NCI-H2081 treated with DMSO at 0.1 percent for 48 hours (cell line): ENCODE measurements at regions not wholly inside any gene's neighbourhood (a gene's known extent, or its start where the extent isn't known, plus 50 kb on each side); places are given as distances from the start of the nearest gene placed in this dataset.

Experiments
- DNase-seq: peaks from one replicate; lab custom pipeline; 2025; lab: John Stamatoyannopoulos, UW

DNA sequence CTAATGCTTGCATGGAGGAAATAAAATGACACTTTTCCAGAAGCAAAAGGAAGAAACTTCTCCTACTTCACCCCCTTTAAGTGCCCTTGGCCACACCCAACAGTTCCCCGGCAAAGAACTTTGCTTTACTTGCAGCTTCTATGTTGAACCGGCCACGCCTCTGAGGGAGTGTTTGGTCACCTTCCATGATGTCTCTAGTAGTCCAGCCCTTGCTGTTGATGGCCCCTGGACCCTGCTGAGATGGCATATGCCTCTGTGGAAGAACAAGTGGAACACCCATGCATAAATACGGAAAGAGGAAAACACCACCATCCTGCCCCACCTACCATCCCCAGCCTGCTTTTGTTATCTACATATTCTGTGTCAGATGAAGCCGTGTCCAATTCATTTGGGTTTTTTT is 218.3 kb upstream of the POU3F3 start:
- no peak for DNase-seq

GRCh38 chr2:104638190-104638858 is 215.6 kb upstream of the POU3F3 start:
- no peak for DNase-seq

GRCh38 chr2:104638859-104639202 is 215.1 kb upstream of the POU3F3 start:
- DNase-seq: no peak

DNA sequence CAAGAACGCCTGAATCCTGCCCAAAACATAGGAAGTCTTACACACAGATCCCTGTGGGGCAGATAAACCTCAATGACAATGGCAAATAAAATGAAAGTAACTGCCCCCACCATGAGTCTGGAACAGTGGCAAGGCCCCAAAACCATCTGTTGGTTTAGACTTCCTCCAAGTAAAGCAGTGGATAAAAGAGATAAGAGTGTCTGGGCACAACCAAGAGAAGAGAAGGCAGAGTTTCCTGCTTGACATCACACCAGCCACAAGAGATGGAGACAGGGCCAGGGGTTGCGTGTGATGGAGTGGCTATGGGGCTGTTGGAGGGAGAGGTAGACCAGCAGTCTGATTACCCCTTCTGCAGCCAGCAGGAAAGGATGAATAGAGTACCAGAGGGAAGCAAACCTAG is 212.1 kb upstream of the POU3F3 start:
- DNase-seq: no peak

DNA sequence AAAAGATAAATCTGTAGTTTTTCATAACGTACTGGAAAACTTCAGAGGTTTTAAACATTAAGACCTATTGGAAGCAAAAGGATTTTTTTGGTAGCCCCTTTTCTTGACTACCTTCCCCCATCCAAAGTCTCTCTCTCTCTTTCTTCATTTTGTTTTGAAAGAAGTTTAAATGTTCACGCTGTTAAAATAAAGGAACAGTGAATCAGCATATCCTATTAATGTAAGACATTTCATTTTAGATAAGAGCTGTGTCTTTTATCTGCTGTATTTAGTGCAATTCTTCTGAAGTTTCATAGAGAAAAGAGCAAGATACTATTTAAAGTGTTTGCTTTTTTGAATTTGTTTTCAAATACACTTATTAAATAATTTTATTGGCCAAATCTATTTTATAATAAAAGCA is 205.5 kb upstream of the POU3F3 start:
- no peak for DNase-seq

DNA sequence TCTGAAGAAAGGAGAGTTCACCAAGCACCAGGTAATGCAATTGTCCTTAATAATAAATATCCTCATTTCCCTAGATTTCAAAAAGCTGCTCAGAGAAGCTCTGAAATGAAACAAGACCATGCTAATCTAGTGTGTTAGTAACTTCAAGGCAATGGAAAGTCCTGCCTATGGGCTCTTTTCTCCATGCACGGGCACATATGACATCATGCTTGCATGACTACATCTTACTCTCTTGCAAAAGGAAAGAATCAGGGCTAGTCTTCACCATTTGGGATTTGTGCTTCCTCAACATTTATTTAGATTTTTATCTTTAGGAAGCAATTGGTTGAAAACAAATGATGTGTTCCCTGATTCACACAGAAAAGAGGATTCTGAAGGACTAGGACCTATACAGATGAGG is 204.0 kb upstream of the POU3F3 start:
- no peak for DNase-seq

- no peak for DNase-seq
Measured at GRCh38 chr2:104650405-104650996, 203.4 kb upstream of the POU3F3 start.

- DNase-seq: no peak
Measured at GRCh38 chr2:104654811-104655210, 199.1 kb upstream of the POU3F3 start.

- DNase-seq: no peak
Measured at GRCh38 chr2:104656571-104657163, 197.2 kb upstream of the POU3F3 start.

GRCh38 chr2:104658144-104658835 is 195.6 kb upstream of the POU3F3 start:
- DNase-seq: no peak

DNA sequence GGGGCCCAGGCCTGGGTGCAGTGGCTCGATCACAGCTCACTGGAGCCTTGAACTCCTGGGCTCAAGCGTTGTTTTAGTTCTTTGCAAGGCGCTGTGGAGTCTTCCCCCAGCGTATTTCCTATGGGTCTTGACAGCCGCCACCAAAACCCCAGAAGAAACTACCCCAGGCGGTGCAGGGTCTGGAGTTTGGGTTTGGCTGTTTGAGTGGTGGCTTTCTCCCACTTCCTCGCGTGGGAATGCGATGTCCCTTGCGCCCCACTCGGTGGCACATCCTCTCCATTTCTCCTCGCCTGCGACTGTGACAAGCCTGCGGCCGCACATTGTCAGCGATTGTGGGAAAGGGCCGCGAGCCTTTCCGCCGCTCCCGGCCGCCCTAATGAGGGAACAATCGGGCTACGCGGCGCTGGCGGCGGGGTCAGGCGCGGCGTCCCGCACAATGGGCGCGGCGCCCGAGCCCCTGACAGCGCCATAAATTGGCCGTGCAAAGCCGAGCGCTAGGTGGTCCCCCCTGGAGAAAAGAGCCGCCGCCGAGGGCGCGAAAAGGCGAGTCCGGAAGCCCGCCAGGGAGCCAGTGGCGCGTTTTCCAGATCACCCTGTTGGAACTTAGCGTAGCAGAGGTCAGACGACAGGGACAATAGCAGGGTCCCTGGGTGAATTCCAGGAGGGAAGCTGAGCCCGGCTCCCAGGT is 194.9 kb upstream of the POU3F3 start:
- no peak for DNase-seq

GRCh38 chr2:104660991-104661390 is 192.9 kb upstream of the POU3F3 start:
- DNase-seq: no peak

DNA sequence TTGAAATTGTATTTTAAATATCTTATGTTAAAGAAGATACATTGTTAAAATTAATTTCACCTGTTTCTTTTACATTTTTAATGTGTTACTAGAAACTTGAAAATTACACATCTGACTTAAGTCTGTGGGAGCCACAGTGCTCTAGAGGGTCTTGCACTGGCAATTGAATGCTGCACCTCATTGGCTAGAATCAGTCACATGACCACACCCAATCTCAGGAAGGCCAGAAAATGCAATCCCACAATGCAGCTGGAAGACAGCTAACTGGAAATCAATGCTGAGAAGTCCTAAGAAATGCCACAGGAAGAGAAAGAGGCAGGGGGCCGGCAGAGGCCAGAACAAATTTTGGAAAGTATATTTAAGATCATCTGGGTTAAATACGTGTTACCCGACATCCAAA is 189.2 kb upstream of the POU3F3 start:
- no peak for DNase-seq

DNA sequence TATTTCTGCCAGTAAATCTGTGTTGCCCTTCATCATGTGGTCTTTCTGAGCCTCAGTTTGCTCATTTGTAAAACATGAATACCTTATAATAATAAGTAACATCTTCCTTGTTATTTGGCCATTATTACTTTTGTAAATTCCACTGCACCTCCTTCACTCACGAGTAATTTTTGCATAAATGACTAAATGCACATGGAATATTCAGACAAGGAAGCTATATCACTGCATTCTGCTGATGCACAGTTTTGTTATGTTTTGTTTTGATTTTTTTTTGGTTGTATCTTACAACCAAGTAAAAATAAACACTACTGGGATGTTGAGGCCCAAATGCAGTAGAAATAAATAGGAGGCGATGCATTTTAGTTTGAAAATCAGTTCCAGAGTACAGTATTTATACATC is 185.3 kb upstream of the POU3F3 start:
- DNase-seq: no peak

DNA sequence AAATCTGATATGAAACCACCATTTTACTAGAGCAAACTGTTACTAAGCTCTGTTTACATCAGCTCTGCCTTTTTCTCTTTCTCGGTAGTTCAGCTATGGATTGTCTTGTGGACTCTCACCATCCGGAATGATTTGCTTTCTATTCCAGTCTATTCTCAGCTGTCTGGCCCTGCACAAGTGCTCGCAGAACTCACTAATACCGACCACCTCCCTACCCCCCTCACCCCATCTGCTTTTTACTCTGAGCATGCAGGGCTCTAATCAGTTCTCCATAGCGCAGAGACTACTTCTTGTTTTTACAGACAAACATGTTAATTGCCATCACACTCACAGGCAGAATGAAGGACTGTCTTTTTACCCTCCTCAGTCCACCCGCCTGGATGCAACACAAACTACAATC is 180.7 kb upstream of the POU3F3 start:
- DNase-seq: no peak

DNA sequence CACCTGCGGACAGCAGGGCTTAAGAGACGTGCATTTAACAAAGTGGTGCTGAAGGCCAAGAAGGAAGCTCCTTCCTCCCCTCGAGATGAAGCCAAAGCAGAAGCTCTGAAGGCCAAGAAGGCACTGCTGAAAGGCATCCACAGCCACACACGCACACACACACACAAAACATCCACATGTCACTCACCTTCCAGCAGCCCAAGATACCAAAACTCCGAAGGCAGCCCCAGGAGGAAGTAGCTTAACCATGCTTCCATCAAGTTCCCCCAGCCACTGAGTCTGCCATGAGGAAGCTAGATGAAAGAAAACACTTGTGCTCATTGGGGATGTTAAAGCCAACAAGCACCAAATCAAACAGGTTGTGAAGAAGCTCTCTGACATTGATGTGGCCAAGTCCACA is 175.7 kb upstream of the POU3F3 start:
- no peak for DNase-seq

- no peak for DNase-seq
Measured at GRCh38 chr2:104685591-104685990, 168.3 kb upstream of the POU3F3 start.

- DNase-seq: no peak
Measured at GRCh38 chr2:104687147-104687546, 166.8 kb upstream of the POU3F3 start.

DNA sequence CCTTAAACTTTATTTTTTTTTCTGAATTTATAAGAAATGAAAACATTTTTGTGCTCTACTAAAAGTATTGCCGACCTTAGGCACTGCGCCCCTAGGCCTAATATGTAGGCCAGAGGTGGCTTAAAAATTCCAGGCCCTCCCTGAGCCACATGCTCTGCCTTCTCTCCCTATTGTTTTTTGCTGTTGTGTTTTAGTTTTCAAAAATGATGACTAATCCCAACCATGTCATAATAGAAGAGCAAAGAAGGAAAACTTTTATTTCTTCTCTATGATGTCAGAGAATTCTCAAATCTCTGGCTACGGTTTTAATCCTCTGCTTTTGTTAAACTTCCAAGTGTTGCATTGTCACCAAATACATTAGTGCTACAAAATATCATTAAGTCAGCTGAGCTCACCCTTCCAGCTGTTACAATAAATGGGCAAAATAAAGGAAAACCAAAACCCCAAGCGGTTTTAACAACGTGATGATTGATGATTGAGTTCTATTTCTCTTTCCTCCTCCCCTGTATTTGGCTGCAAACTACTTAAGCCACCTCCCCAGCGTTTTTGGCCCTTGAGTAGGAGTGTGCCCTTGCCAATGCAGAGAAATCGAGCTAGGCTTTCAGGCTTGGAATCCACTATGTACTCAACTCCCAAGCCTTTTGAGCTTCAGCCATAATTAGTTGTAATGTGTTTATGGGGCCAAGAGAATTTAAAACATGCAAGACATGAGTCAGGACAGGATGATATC is 163.5 kb upstream of the POU3F3 start:
- no peak for DNase-seq

DNA sequence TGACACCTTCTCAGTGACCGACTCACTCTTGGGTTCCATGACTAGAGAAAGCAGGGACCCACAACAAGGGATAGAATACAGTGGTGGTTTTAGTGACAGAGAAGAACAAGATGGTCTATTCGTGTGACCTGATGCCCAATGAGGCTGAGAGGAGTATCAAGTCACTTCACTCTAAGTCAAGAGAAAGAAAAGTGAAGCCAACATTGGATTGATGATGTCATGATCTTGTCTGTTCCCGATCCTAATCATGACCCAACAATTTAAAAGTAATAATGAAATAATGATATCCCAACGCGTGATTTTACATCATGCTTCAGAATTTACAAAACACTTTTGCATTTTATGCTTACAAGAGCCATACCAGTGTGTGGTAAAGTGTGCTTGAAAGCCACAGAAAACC is 155.6 kb upstream of the POU3F3 start:
- no peak for DNase-seq

DNA sequence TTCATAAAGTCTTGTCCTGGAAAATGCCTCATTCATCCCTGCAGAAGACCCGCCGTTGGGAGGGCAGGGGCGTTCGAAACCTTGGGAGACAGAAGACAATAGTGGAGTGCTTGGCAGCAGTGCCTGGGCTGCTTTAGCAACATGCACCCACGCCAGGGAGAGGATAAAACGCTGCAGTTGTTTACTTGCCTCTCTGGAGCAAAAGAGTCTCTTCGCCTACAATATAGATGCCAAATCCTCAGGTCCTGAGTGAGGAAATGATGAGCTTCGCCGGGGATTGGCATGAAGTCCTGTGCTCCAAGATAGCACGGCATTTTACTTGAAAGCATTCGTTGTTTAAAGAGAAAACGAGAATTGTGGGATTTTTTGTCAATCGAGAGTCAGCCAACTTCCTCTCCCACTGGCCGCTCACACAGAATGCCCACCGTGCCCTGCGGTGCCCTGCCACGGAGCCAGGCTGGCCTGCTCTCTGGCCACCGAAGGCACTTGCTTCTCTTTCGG is 152.5 kb upstream of the POU3F3 start:
- DNase-seq: no peak
